Panc1 (cell line): ENCODE measurements at regions not wholly inside any gene's neighbourhood (a gene's known extent, or its start where the extent isn't known, plus 50 kb on each side); places are given as distances from the start of the nearest gene placed in this dataset.

Experiments
- ATAC-seq: fragments of 200-7000 bp; cut with Tn5 transposase; 2 replicates; pipeline ENCODE4 v1.9.1; 2020; ENCODE audit warnings: mild to moderate bottlenecking, moderate library complexity
- BruUV-seq: library from RNA; stranded (reverse); fragments of 400-500 nt; replicated peaks from 2 replicates; lab custom pipeline; 2021; lab: Mats Ljungman, UMichigan
- CTCF ChIA-PET: fragments of 300-600 bp; sonication (Branson Sonifier 250); formaldehyde crosslinking; loops from one replicate; lab custom pipeline; 2022; ENCODE audit warnings: antibody characterized with exemption; lab: Charles Lee
- POLR2A ChIA-PET: fragments of 300-600 bp; sonication (Branson Sonifier 250); formaldehyde crosslinking; loops from one replicate; lab custom pipeline; 2022; ENCODE audit warnings: antibody characterized with exemption; lab: Charles Lee
- DNase-seq: peaks from one replicate; pipeline ENCODE4 v3.0.0-alpha.2; 2010; ENCODE audit warnings: low read depth, low spot score
- H3K27ac ChIP-seq: 2 replicates; pipeline ENCODE4 v1.5.1; 2011; ENCODE audit warnings: mild to moderate bottlenecking, low read length, inconsistent platforms
- H3K27me3 ChIP-seq: fragments of 200-500 bp; sonication (Bioruptor generic); 2 replicates; pipeline ENCODE4 v1.6.0; 2014; ENCODE audit warnings: low read length, inconsistent platforms; ENCODE audit not compliant: control insufficient read depth, insufficient read depth
- H3K36me3 ChIP-seq: fragments of 200-500 bp; sonication (Bioruptor generic); 2 replicates; pipeline ENCODE4 v1.5.1; 2014; ENCODE audit warnings: inconsistent platforms, mild to moderate bottlenecking, low read length, moderate library complexity; ENCODE audit not compliant: control insufficient read depth, insufficient read depth
- H3K4me1 ChIP-seq: 2 replicates; pipeline ENCODE4 v1.5.1; 2011; ENCODE audit warnings: inconsistent platforms, mild to moderate bottlenecking, low read length, moderate library complexity; ENCODE audit not compliant: control insufficient read depth, insufficient read depth
- H3K4me3 ChIP-seq, 2 experiments: 2 replicates each; pipeline ENCODE4 v1.5.1; 2011 to 2012; ENCODE audit warnings: low read depth in 2 of 2, low read length in 2 of 2, mild to moderate bottlenecking in 2 of 2, inconsistent platforms in 1 of 2, moderate library complexity in 1 of 2
- H3K9me3 ChIP-seq: fragments of 200-500 bp; sonication (Bioruptor generic); 2 replicates; pipeline ENCODE4 v1.5.1; 2014; ENCODE audit warnings: low read depth, mild to moderate bottlenecking, inconsistent platforms, low read length, moderate library complexity; ENCODE audit not compliant: control insufficient read depth, insufficient read depth
- CTCF ChIP-seq: fragments of 450-650 bp; IDR thresholded peaks from 2 replicates; pipeline ENCODE4 v1.5.1; 2017; ENCODE audit warnings: mild to moderate bottlenecking
- POLR2AphosphoS5 ChIP-seq: IDR thresholded peaks from 2 replicates; pipeline ENCODE4 v1.6.1; 2012; ENCODE audit warnings: mild to moderate bottlenecking, low read depth, low read length, moderate library complexity
- REST ChIP-seq, 2 experiments: IDR thresholded peaks; 2 replicates each; pipeline ENCODE4 v1.6.1; 2011 to 2012; ENCODE audit warnings: low read depth in 2 of 2, control low read depth in 1 of 2, low read length in 1 of 2, mild to moderate bottlenecking in 1 of 2, moderate library complexity in 1 of 2; ENCODE audit not compliant: insufficient read depth in 1 of 2
- SIN3A ChIP-seq: IDR thresholded peaks from 2 replicates; pipeline ENCODE4 v1.6.1; 2012; ENCODE audit warnings: low read depth, mild to moderate bottlenecking, low read length, moderate library complexity, borderline replicate concordance; ENCODE audit not compliant: insufficient read depth
- TCF7L2 ChIP-seq: IDR thresholded peaks from 2 replicates; pipeline ENCODE4 v1.6.1; 2011; ENCODE audit warnings: mild to moderate bottlenecking, low read depth, low read length, inconsistent platforms
- in situ Hi-C: cut with HindIII; loops from 2 replicates; pipeline ENCODE4 v1.10.0; 2016; ENCODE audit warnings: low sequenced_read_pairs, low pct_unique_long_range_greater_than_20kb
- intact Hi-C: fragments of 100-400 bp; cut with micrococcal nuclease; formaldehyde crosslinking; loops from one replicate; pipeline ENCODE4 v1.10.0; 2022; ENCODE audit not compliant: unreplicated experiment

GRCh38 chr7:125195156-125195555 is 265.5 kb upstream of the POT1 start:
- ChIA-PET CTCF (no interaction called here), POLR2A (no interaction called here)
- no peak for TF ChIP-seq SIN3A
- TF ChIP-seq TCF7L2 = no peak
- TF ChIP-seq CTCF = no peak
- TF ChIP-seq POLR2AphosphoS5 = no peak
- no peak for TF ChIP-seq REST (IDR thresholded peaks at IDR 0.05; ENCODE audit: insufficient read depth in 1 of 2, low read depth in 2 of 2, low read length in 1 of 2)
- no peak for DNase-seq
- BruUV-seq = no TSS peak
- no peaks in the 10 kb centered on the region for H3K36me3 ChIP-seq
- H3K27ac ChIP-seq = no peak overlapping the region
- H3K4me3 ChIP-seq = no peak overlapping the region
- no peaks in the 10 kb centered on the region for H3K9me3 ChIP-seq
- no peaks in the 10 kb centered on the region for H3K4me1 ChIP-seq
- intact Hi-C loops = no loop called here
- no peaks in the 10 kb centered on the region for H3K27me3 ChIP-seq
- in situ Hi-C loops = no loop called here
- ATAC-seq = no peak

DNA sequence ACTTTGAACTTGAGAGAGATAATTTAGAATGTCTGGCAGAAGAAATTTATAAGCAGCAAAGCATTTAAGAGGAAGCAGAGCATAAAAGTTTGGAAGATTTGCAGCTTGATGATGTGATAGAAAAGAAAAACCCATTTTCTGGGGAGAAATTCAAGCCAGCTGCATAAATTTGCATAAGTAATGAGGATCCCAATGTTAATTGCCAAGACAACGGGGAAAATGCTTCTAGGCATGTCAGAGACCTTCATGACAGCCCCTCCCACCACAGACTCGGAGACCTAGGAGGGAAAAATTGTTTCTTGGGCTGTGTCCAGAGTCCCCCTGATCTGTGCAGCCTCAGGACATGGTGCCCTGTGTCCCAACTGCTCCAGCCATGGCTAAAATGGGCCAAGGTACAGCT is 263.6 kb upstream of the POT1 start:
- Histone ChIP-seq H3K9me3 (no peaks in the 10 kb centered on the region), H3K4me3 (no peak overlapping the region), H3K4me1 (no peaks in the 10 kb centered on the region), H3K27me3 (no peaks in the 10 kb centered on the region), H3K27ac (no peak overlapping the region), H3K36me3 (no peaks in the 10 kb centered on the region)
- no peak for ATAC-seq
- CTCF ChIA-PET = no interaction called here
- TF ChIP-seq POLR2AphosphoS5 = no peak
- no peak for TF ChIP-seq SIN3A
- no peak for TF ChIP-seq REST (IDR thresholded peaks at IDR 0.05; ENCODE audit: insufficient read depth in 1 of 2, low read depth in 2 of 2, low read length in 1 of 2)
- TF ChIP-seq TCF7L2 = no peak
- TF ChIP-seq CTCF = no peak
- DNase-seq = no peak
- BruUV-seq = no TSS peak
- in situ Hi-C loops (no loop called here), intact Hi-C loops (no loop called here)
- POLR2A ChIA-PET = no interaction called here
